PC-9 (cell line): ENCODE measurements at regions not wholly inside any gene's neighbourhood (a gene's known extent, or its start where the extent isn't known, plus 50 kb on each side); places are given as distances from the start of the nearest gene placed in this dataset.
A peak's percentile ranks its signal among the peaks of the same experiment; 100 is the strongest.

Experiments
- BruUV-seq: library from RNA; stranded (reverse); fragments of 400-500 nt; replicated peaks from 2 replicates; lab custom pipeline; 2021; lab: Mats Ljungman, UMichigan
- CTCF ChIA-PET: fragments of 300-600 bp; sonication (Branson Sonifier 250); formaldehyde crosslinking; loops from one replicate; lab custom pipeline; 2022; ENCODE audit warnings: antibody characterized with exemption; lab: Charles Lee
- POLR2A ChIA-PET: fragments of 300-600 bp; sonication (Branson Sonifier 250); formaldehyde crosslinking; loops from one replicate; lab custom pipeline; 2022; ENCODE audit warnings: antibody characterized with exemption; ENCODE audit not compliant: unreplicated experiment; lab: Charles Lee
- DNase-seq, 2 experiments: peaks; one replicate each; pipeline versions ENCODE4 v3.0.0 to v3.0.0-alpha.2; 2015 to 2022; ENCODE audit warnings: mixed read lengths in 1 of 2
- H2AFZ ChIP-seq: fragments of 200-600 bp; sonication (generic); 2 replicates; pipeline ENCODE4 v1.8.1; 2017; ENCODE audit warnings: antibody characterized with exemption
- H3F3A ChIP-seq: fragments of 200-600 bp; sonication (generic); 2 replicates; pipeline ENCODE4 v1.8.1; 2017; ENCODE audit warnings: antibody characterized with exemption, mild to moderate bottlenecking, low read depth; ENCODE audit not compliant: insufficient read depth
- H3K27ac ChIP-seq: fragments of 200-600 bp; sonication (generic); 2 replicates; pipeline ENCODE4 v1.6.1; 2016; ENCODE audit warnings: mixed run types
- H3K27me3 ChIP-seq: fragments of 200-600 bp; sonication (generic); 2 replicates; pipeline ENCODE4 v1.6.1; 2016; ENCODE audit warnings: low read depth, mixed run types; ENCODE audit not compliant: insufficient read depth
- H3K36me3 ChIP-seq: fragments of 200-600 bp; sonication (generic); 2 replicates; pipeline ENCODE4 v1.6.1; 2016; ENCODE audit warnings: low read depth, mixed run types
- H3K4me1 ChIP-seq: fragments of 200-600 bp; sonication (generic); replicated peaks from 2 replicates; pipeline ENCODE4 v1.6.1; 2016; ENCODE audit warnings: mixed run types; ENCODE audit not compliant: insufficient read depth
- H3K4me2 ChIP-seq: fragments of 200-600 bp; sonication (generic); 2 replicates; pipeline ENCODE4 v1.6.1; 2017; ENCODE audit warnings: mixed run types
- H3K4me3 ChIP-seq: fragments of 200-600 bp; sonication (generic); 2 replicates; pipeline ENCODE4 v1.6.1; 2016; ENCODE audit warnings: mixed run types
- H3K79me2 ChIP-seq: fragments of 200-600 bp; sonication (generic); 2 replicates; pipeline ENCODE4 v1.6.1; 2017; ENCODE audit warnings: low read depth, mixed run types
- H3K9me2 ChIP-seq: fragments of 200-600 bp; sonication (generic); 2 replicates; pipeline ENCODE4 v1.8.1; 2017; ENCODE audit warnings: mild to moderate bottlenecking; ENCODE audit not compliant: insufficient read depth
- H3K9me3 ChIP-seq: fragments of 200-600 bp; sonication (generic); 2 replicates; pipeline ENCODE4 v1.8.1; 2016; ENCODE audit warnings: low read depth; ENCODE audit not compliant: insufficient read depth
- H4K20me1 ChIP-seq: fragments of 200-600 bp; sonication (generic); 2 replicates; pipeline ENCODE4 v1.8.1; 2017; ENCODE audit not compliant: insufficient read depth
- EZH2 ChIP-seq: fragments of 200-600 bp; sonication (generic); IDR thresholded peaks from 2 replicates; pipeline ENCODE4 v1.8.0; 2017; ENCODE audit warnings: antibody characterized with exemption, low read depth
- intact Hi-C: fragments of 100-400 bp; cut with micrococcal nuclease; formaldehyde crosslinking; loops from one replicate; pipeline ENCODE4 v1.10.0; 2022; ENCODE audit not compliant: unreplicated experiment
- TF ChIP-seq, protein P1 (sequence below): fragments of 200-600 bp; sonication (generic); conservative IDR thresholded peaks from 2 replicates; pipeline ENCODE4 v1.6.1; 2017; ENCODE audit warnings: mixed run types, antibody characterized with exemption, mild to moderate bottlenecking, moderate library complexity

DNA sequence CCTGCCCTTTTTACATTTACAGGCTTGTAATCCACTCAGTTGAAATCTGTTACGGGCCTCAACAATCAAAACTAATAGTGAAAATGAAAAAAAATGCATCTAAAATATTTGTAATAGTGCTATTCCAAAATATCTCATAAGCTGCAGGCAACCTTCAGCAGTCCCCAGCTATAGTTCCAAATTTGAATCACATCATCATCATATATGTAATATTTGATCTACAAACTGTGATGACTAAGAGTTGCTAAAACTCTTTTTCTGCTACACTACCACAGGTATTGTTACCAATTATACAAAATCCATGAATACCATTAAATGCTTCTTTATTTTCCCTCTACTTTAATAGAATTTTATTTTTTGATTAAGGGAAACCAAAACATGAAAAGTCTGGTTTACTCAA lies 121.4 kb upstream of the RFC3 start:
- DNase-seq = no peak
- Histone ChIP-seq H3K4me3 (no peak overlapping the region), H3K4me2 (peak overlapping the region; percentile 36), H3F3A (peaks cover 30% of the 10 kb centered on the region), H3K27me3 (no peaks in the 10 kb centered on the region), H3K79me2 (no peaks in the 10 kb centered on the region), H3K36me3 (no peaks in the 10 kb centered on the region), H3K4me1 (peaks cover 39% of the 10 kb centered on the region), H3K9me3 (peaks cover 8% of the 10 kb centered on the region; the same call in 1 of the 2 replicates), H3K9me2 (no peaks in the 10 kb centered on the region; the same call in 1 of the 2 replicates), H4K20me1 (no peaks in the 10 kb centered on the region), H2AFZ (no peak overlapping the region), H3K27ac (peak overlapping the region; percentile 81; the same call in 1 of the 2 replicates)
- no TSS peak for BruUV-seq
- TF ChIP-seq, protein P1, sequence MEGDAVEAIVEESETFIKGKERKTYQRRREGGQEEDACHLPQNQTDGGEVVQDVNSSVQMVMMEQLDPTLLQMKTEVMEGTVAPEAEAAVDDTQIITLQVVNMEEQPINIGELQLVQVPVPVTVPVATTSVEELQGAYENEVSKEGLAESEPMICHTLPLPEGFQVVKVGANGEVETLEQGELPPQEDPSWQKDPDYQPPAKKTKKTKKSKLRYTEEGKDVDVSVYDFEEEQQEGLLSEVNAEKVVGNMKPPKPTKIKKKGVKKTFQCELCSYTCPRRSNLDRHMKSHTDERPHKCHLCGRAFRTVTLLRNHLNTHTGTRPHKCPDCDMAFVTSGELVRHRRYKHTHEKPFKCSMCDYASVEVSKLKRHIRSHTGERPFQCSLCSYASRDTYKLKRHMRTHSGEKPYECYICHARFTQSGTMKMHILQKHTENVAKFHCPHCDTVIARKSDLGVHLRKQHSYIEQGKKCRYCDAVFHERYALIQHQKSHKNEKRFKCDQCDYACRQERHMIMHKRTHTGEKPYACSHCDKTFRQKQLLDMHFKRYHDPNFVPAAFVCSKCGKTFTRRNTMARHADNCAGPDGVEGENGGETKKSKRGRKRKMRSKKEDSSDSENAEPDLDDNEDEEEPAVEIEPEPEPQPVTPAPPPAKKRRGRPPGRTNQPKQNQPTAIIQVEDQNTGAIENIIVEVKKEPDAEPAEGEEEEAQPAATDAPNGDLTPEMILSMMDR = no peak
- no peak for TF ChIP-seq EZH2
- ChIA-PET POLR2A (no interaction called here), CTCF (no interaction called here)
- intact Hi-C loops = no loop called here

DNA sequence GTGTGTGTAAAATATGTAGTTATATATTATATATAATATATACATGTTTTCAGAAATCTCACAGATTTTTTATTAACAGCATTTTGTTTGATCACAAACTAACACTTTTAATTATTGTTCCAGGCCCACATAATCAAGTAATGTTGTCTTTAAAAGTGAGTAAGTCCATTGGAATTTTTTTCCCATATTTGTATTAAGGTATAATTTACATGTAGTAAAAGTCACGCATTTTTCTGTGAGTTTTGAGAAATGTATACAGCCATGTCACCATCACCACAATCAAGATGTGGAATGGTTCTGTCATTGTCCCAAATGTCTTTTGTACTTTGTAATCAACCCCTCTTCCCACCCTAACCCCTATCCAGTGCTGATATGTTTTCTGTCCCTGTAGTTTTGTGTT lies 120.0 kb upstream of the RFC3 start:
- Histone ChIP-seq H2AFZ (no peak overlapping the region), H3K27me3 (no peaks in the 10 kb centered on the region), H3K4me2 (peak overlapping the region; percentile 45), H3K36me3 (no peaks in the 10 kb centered on the region), H3K9me2 (no peaks in the 10 kb centered on the region; the same call in 1 of the 2 replicates), H3F3A (peaks cover 30% of the 10 kb centered on the region), H3K27ac (peak overlapping the region; percentile 81), H4K20me1 (no peaks in the 10 kb centered on the region), H3K9me3 (peaks cover 8% of the 10 kb centered on the region; the same call in 1 of the 2 replicates), H3K4me1 (peaks cover 39% of the 10 kb centered on the region), H3K4me3 (no peak overlapping the region), H3K79me2 (no peaks in the 10 kb centered on the region)
- no peak for TF ChIP-seq EZH2
- TF ChIP-seq, protein P1 = no peak
- POLR2A ChIA-PET = no interaction called here
- CTCF ChIA-PET = no interaction called here
- intact Hi-C loops = loop anchor here (2.0 kb wide), 1 partner anchor 21 kb away; no protein-coding TSS in a partner anchor
- DNase-seq = peak in 1 of 2 experiments; percentile 70
- BruUV-seq = no TSS peak

DNA sequence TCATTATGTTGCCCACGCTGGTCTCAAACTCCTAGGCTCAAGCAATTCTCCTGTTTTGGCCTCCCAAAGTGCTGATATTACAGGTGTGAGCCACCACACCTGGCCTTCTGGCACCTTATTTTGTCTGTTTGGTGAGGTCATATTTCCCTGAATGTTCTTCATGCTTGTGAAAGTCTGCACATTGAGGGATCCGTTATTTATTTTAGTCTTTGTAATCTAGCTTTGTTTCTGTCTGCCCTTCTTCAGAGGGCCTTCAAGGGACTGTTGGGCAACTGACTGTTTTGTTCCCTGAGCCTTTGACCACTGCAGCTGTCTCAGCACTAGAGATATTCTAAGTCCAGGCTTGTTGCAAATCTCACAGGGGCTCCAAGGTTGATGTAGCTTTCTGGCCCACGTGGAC lies 110.5 kb upstream of the RFC3 start:
- H3K9me2 ChIP-seq = no peaks in the 10 kb centered on the region
- CTCF ChIA-PET = no interaction called here
- no peaks in the 10 kb centered on the region for H3K27me3 ChIP-seq
- no peaks in the 10 kb centered on the region for H4K20me1 ChIP-seq
- intact Hi-C loops = no loop called here
- no peak for DNase-seq
- no peaks in the 10 kb centered on the region for H3K36me3 ChIP-seq
- H3K27ac ChIP-seq = no peak overlapping the region
- no peaks in the 10 kb centered on the region for H3K4me1 ChIP-seq
- BruUV-seq = no TSS peak
- POLR2A ChIA-PET = interaction anchor here (0.7 kb wide), 1 partner anchor 59 kb away, joined by 7 read pairs; no protein-coding TSS in a partner anchor
- no peak overlapping the region for H3K4me3 ChIP-seq
- no peaks in the 10 kb centered on the region for H3F3A ChIP-seq
- 0 out of 2 replicates have a peak, but pooled peaks cover 4% of the 10 kb centered on the region for H3K9me3 ChIP-seq
- H2AFZ ChIP-seq = no peak overlapping the region
- TF ChIP-seq, protein P1 = no peak
- no peak for TF ChIP-seq EZH2
- no peak overlapping the region for H3K4me2 ChIP-seq
- H3K79me2 ChIP-seq = no peaks in the 10 kb centered on the region
